GM18502 (cell line): ENCODE measurements at regions not wholly inside any gene's neighbourhood (a gene's known extent, or its start where the extent isn't known, plus 50 kb on each side); places are given as distances from the start of the nearest gene placed in this dataset.

Source experiments
- ATAC-seq: cut with Tn5 transposase; IDR thresholded peaks from one replicate; pipeline ENCODE4 v1.9.1; 2021; ENCODE audit warnings: mild to moderate bottlenecking; ENCODE audit not compliant: unreplicated experiment, poor library complexity

- no peak for ATAC-seq
These were observed 1038.1 kb upstream of the ARRDC3 start for GRCh38 chr5:92421196-92421595.

DNA sequence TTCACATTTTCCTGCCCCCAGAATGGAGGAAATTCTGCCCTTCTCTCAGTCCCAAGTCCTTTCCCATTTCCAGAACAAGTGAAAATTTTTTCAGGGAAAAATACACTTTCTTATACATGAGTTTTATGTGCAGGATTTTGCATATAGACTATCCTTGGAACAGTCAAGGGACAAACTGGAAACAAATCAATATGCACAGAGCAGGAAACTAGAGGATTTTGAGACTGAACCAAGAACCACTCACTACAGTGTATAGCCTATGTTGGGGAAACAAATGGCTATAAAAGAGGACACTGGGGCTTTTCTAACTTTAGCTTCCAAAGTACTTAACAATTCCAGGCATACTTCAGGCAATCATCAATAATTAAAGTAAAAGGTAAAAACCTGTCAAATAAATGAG lies 1036.1 kb upstream of the ARRDC3 start:
- ATAC-seq = no peak

DNA sequence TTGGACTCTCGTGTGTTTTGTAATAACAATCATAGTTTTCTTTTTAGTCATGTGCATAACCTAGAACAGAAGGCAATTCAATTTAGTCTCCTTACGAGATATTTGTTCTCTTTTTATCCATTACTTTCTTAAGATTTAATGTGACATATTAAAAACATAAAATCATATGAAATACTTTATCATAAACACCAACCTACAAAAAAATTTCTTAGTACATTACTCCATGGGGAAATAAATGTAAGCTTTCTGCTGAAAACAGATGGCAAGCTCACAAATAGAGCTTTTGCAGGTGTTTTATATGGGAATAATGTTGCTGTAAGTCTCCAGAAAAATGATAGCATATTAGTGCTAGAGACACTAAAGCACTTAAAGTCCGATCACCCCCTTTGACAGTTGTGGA lies 1035.2 kb upstream of the ARRDC3 start:
- ATAC-seq = no peak

- no peak for ATAC-seq
These were observed 1026.0 kb upstream of the ARRDC3 start for GRCh38 chr5:92409134-92409533.

GRCh38 chr5:92402956-92403702 lies 1020.0 kb upstream of the ARRDC3 start:
- no peak for ATAC-seq

DNA sequence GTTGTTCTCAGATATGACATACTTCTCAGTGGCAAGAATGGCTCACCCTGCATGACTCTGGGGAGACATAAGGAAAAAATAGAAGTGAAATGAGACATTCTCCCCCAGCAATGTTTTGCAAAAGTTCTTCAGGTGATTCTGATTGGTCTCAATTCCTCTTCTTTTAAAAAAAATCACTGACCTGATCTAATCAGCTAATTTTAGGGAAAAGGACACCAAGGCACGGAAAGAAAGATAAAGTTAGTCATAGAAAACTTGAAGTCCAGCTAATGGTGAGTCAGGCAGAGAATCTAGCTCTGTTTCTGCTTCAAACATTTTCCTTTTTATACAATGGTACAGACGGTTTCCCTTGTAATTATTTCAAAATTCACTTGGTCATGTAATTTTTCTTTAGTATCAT lies 1018.9 kb upstream of the ARRDC3 start:
- no peak for ATAC-seq

- no peak for ATAC-seq
These were observed 1018.4 kb upstream of the ARRDC3 start for GRCh38 chr5:92401492-92401891.

GRCh38 chr5:92394936-92395335 lies 1011.8 kb upstream of the ARRDC3 start:
- no peak for ATAC-seq

DNA sequence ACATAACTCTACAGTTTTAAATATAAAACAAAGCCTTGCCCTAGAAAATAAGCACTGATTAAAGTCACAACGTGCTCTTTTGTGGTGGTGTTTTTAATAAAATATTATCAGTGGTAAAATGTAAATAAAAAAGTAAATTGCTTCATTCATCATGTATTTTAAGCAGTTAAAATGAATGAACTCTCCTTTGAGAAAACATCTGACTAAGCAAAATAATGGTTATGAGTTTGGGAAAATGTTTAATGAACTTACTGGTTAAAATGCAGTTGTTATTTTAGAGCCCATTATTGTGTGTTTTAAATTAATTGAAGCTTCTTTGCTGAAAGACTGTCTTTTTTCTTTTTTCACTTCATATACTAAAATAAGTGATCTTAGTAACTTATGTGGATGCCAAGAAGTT lies 1007.5 kb upstream of the ARRDC3 start:
- ATAC-seq = no peak

DNA sequence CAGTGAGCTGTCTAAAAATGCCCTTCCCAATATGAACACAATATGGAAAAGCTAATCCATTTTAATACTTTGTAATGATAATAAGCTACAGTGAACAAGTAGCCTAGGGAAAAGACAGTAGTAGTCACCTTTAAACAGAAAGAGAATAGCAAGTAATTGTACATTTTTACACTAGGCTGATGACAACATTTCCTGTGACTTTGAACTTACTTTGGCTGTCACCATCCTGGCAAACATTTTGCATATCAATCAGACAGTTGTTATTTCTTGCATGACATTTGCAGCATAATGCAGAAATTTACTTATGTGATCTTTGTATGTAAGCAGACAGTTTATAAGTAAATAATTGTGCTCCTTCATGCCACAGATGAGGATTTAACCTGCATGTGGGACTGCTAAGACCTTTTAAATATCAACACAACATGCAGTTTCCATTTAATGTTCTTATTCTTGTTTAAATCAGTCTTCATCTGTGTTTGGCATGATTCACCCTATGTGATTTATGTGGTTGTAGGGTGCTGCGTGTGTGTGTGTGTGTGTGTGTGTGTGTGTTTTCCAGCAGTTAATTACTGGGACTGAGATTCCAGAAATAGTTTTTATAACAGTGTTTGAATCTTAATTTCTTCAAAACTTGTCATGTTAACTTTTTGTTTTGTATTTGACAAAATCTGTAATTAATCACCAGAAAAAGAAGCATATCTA lies 997.1 kb upstream of the ARRDC3 start:
- no peak for ATAC-seq

DNA sequence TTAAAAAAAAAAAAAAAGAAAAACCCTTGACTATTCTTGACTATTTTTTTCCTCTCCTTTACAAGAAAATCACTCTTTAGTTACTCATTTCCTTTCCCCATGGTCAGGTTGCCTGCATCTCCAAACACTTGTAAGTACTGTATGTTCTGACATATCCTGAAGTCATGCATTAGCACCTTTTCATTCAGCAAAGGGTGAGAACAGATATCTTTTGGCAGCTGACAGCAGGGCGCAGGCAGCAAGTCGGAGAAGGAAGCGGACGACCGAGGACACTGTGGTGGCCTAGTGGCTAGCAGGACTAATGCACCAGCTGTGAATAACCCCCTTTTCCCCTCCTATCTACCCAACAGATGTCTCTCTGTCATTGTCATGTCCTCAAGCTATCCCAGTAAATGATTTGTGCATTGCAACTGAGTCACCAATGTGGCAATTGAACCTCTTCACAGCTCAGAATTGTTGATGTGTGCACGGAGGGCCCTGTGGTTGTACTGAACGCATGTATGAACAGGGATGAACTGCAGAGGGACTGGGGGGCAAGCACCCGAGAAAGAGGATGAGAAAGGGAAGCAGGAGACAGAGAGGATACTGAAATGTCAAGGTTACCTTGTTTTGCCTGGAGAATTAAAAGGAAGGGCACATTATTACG lies 996.0 kb upstream of the ARRDC3 start:
- no peak for ATAC-seq

DNA sequence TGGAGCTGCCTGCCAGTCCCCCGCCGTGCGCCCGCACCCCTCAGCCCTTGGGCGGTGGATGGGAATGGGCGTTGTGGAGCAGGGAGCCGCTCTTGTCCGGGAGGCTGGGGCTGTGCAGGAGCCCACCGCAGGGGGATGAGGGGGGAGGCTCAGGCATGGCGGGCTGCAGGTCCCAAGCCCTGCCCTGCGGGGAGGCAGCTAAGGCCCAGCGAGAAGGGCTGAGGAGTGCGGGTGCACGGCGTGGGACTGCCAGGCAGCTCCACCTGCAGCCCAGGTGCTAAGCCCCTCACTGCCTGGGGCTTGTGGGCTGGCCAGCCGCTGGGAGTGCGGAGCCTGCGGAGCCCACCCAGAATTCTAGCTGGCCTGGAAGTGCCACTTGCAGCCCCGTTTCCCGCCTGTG lies 991.7 kb upstream of the ARRDC3 start:
- no peak for ATAC-seq

- ATAC-seq = no peak
These were observed 989.6 kb upstream of the ARRDC3 start for GRCh38 chr5:92372766-92373165.

- ATAC-seq = no peak
These were observed 988.7 kb upstream of the ARRDC3 start for GRCh38 chr5:92371889-92372235.

DNA sequence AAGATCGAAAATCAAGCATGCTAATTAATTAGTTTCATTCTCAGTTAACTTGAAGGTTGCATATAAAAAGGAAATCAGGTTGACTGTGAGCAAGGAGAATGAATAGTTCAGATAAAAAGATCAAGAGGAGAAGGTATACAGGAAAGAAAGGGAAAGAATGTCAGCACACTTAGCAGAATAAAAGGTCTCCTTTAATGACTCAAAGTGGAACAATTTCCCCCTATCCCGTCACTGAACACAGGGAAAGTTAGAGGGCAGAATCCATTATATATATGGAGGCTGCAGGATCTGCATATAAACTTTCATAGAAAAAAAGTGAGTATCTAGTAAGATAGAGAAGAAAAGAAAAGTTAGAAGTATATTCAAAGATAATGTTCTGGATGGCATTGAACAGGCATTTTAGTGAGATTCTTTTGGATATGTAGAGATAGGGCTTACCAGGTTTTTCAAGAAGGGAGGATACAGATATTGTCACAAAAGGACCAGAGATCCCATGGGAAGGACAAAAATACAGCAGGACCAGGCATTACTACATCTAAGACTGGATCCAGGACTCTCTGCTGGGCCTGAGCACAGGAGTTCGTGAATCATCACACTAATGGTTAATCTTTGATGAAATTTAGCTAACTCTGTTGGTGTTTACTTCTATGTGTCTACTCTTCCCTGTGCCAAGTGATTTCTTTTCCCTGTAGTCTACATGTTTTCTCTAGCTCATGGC lies 988.2 kb upstream of the ARRDC3 start:
- ATAC-seq = no peak

DNA sequence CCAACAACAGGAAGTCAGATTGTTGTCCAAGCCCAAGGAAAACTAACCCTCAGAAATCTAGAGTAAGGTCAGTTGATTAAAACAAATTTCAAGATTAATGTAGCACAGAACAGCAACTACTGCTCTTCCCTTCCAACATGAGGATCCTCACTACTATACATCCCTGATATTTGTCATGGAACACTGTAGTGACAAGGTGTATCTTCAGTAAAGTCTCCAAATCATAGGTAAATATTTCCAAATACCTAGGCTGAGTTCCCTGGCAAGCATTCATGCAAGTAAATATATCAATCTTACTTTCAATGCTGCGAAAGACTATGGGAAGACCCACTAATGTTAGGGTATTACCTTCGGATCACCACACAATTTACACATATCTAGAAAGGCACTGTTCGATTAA lies 986.9 kb upstream of the ARRDC3 start:
- ATAC-seq = no peak

- ATAC-seq = no peak
These were observed 986.5 kb upstream of the ARRDC3 start for GRCh38 chr5:92369587-92369986.

- ATAC-seq = no peak
These were observed 982.0 kb upstream of the ARRDC3 start for GRCh38 chr5:92364986-92365550.

GRCh38 chr5:92353107-92354030 lies 970.3 kb upstream of the ARRDC3 start:
- no peak for ATAC-seq

DNA sequence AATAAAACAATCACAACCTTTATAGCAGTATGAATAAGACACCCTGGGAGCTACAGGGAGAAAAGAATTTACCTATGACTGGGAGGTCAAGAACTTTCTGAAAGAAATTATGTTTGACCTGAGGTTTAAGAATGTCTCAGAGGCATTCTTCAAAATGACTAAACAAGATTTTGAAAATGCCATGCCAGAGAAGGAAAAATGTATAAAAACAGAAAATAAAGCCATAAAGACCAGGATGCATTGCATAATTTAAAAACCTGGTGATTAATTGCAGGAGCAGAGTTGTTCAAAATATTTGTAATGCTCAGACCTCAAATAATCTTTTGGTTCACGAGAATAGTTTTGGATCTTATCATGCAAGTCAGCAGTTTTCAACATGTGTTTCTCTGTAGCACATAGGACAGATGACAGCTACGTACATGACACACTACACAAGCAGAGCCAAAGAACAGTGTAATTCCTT lies 954.7 kb upstream of the ARRDC3 start:
- ATAC-seq = no peak
